ENCODE measurements at regions not wholly inside any gene's neighbourhood (a gene's known extent, or its start where the extent isn't known, plus 50 kb on each side); places are given as distances from the start of the nearest gene placed in this dataset.
"Not testable (repeated sequence)": the region's sequence is repeated elsewhere in the genome, so short reads cannot be mapped to it uniquely, and the experiment has no call there.

DNA sequence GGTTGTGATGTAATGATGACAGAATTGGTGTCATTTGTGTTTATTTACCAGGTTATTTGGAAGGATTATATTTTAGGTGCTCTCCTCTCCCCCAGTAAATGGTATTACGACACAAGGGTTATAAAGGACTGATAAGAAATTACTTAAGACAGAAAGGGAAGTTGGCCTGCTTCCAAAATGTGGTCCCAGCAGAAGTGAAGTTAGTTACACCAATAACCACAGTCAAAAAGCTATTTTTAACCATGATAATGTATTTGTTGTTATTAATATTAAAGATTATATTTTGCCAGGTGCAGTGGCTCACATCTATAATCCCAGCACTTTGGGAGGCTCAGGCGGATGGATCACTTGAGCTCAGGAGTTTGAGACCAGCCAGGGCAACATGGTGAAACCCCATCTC is 92.5 kb downstream of the SYT15B start:
- H3K27me3 ChIP-seq (ENCODE audit: control insufficient read depth in 1 of 2, insufficient read depth in 2 of 2, low read length in 2 of 2); intact Hi-C loops (cut with DNase I, micrococcal nuclease); H3K4me1 Mint-ChIP-seq (ENCODE audit: low read depth); POLR2A ChIA-PET; H3K27ac ChIP-seq (ENCODE audit: low read depth in 1 of 2, low read length in 2 of 2); H3K36me3 Mint-ChIP-seq (ENCODE audit: low read depth); DNase-seq; H3K4me3 Mint-ChIP-seq; H3K36me3 ChIP-seq (ENCODE audit: insufficient read depth, low read length); H3K9me3 ChIP-seq (ENCODE audit: control insufficient read depth in 1 of 2, insufficient read depth in 1 of 2, low read length in 2 of 2); H3K4me3 ChIP-seq (ENCODE audit: low read length); H3K27ac Mint-ChIP-seq; CTCF ChIA-PET; H3K4me1 ChIP-seq (ENCODE audit: insufficient read depth, low read length); H3K9me3 Mint-ChIP-seq; H3K27me3 Mint-ChIP-seq; ATAC-seq (ENCODE audit: poor library complexity): not testable (repeated sequence)

DNA sequence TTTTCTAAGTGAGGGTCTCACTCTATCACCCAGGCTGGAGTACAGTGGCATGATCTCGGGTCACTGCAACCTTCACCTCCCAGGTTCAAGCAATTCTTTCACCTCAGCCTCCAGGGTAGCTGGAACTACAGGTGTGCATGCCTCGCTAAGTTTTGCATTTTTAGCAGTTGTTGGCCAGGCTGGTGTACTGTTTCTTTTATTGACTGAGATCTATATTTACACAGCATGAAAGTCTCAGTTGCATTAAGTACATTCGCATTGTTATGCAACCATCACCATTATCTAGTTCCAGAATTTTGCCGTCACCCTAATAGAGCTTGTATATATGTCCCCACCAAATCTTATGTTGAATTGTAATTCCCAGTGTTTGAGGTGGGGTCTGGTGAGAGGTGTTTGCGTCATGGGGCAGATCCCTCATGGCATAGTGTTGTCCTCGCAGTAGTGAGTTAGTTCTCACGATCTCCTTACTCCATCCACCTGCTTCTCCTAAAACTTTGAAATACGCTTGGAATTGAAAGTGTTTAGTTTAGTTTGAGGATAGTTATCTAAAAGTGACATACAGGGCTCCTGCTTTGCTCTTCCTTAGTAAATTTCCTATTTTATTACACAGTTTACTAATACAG is 101.3 kb downstream of the SYT15B start:
- H3K4me3 ChIP-seq (ENCODE audit: low read length); POLR2A ChIA-PET; ATAC-seq (ENCODE audit: poor library complexity); H3K36me3 Mint-ChIP-seq (ENCODE audit: low read depth); DNase-seq; H3K27me3 Mint-ChIP-seq; intact Hi-C loops (cut with DNase I, micrococcal nuclease); H3K9me3 Mint-ChIP-seq; H3K27ac ChIP-seq (ENCODE audit: low read depth in 1 of 2, low read length in 2 of 2); H3K4me1 Mint-ChIP-seq (ENCODE audit: low read depth); H3K4me3 Mint-ChIP-seq; H3K4me1 ChIP-seq (ENCODE audit: insufficient read depth, low read length); H3K27me3 ChIP-seq (ENCODE audit: control insufficient read depth in 1 of 2, insufficient read depth in 2 of 2, low read length in 2 of 2); H3K36me3 ChIP-seq (ENCODE audit: insufficient read depth, low read length); H3K9me3 ChIP-seq (ENCODE audit: control insufficient read depth in 1 of 2, insufficient read depth in 1 of 2, low read length in 2 of 2); CTCF ChIA-PET; H3K27ac Mint-ChIP-seq: not testable (repeated sequence)

DNA sequence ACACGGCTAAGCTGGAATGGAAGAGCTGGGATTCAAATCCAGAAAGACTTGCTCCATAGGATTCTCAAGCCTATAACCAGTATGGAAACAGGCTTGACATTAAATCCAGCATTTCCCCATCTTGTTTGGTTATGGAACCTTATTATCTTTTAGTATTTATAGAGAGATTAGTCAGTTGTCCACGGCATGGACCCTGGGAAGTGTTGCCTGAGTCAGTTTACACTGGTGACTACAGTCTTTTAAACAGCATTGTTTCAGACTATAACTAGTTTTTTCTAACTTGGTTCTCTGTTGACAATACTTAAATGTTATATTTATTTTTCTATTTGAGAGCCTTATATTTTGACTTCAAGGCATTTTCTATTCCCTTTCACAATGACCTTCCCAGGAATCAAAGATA is 106.7 kb downstream of the SYT15B start:
- H3K4me3 ChIP-seq (ENCODE audit: low read length); ATAC-seq (ENCODE audit: poor library complexity); POLR2A ChIA-PET; H3K4me3 Mint-ChIP-seq; H3K9me3 Mint-ChIP-seq; H3K27ac ChIP-seq (ENCODE audit: low read depth in 1 of 2, low read length in 2 of 2); H3K27me3 ChIP-seq (ENCODE audit: control insufficient read depth in 1 of 2, insufficient read depth in 2 of 2, low read length in 2 of 2); intact Hi-C loops (cut with DNase I, micrococcal nuclease); H3K36me3 ChIP-seq (ENCODE audit: insufficient read depth, low read length); H3K27me3 Mint-ChIP-seq; DNase-seq; H3K4me1 Mint-ChIP-seq (ENCODE audit: low read depth); H3K4me1 ChIP-seq (ENCODE audit: insufficient read depth, low read length); H3K9me3 ChIP-seq (ENCODE audit: control insufficient read depth in 1 of 2, insufficient read depth in 1 of 2, low read length in 2 of 2); CTCF ChIA-PET; H3K27ac Mint-ChIP-seq; H3K36me3 Mint-ChIP-seq (ENCODE audit: low read depth): not testable (repeated sequence)

DNA sequence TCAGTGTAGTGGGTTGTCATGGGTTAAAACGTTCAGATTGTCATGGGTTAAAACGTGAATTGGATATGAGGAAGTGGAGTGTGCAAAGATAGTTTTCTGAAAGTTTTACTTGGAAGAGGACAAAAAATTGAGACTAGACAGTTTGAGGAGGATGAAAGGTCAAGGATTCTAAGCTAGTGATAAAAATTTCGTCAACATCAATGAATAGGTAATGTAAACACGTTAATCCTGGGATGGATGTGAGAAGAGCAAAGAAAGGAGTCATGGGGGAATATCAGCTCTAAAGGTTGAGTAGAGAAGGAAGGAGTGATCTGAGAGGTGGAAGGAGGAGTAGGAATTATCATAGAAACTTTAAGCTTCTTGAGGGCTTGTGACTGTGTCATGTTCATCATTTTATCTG is 109.2 kb downstream of the SYT15B start:
- H3K4me3 ChIP-seq (ENCODE audit: low read length); H3K36me3 ChIP-seq (ENCODE audit: insufficient read depth, low read length); H3K27ac Mint-ChIP-seq; H3K27me3 ChIP-seq (ENCODE audit: control insufficient read depth in 1 of 2, insufficient read depth in 2 of 2, low read length in 2 of 2); H3K4me3 Mint-ChIP-seq; DNase-seq; H3K9me3 Mint-ChIP-seq; H3K36me3 Mint-ChIP-seq (ENCODE audit: low read depth); H3K4me1 ChIP-seq (ENCODE audit: insufficient read depth, low read length); H3K27me3 Mint-ChIP-seq; H3K4me1 Mint-ChIP-seq (ENCODE audit: low read depth); POLR2A ChIA-PET; H3K9me3 ChIP-seq (ENCODE audit: control insufficient read depth in 1 of 2, insufficient read depth in 1 of 2, low read length in 2 of 2); ATAC-seq (ENCODE audit: poor library complexity); intact Hi-C loops (cut with DNase I, micrococcal nuclease); H3K27ac ChIP-seq (ENCODE audit: low read depth in 1 of 2, low read length in 2 of 2); CTCF ChIA-PET: not testable (repeated sequence)

DNA sequence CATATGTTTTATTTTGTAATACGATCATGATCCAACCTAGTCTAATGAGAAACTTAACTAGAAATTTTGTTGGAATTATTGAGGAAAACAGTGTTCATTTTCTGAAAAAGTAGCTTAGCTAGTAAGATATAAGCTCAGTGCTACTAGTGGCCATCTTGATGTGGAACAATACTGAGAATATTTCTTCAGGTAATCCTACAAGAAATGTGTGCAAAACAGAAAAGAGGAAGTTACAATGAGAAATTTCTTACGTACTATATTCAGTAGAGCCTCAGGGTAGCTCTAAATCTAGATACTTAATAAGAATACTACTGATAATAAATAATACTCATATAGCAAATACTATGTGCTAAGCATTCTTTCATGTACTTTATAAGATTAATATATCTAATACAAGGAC is 114.8 kb downstream of the SYT15B start:
- H3K36me3 Mint-ChIP-seq (ENCODE audit: low read depth); H3K27ac Mint-ChIP-seq; H3K27ac ChIP-seq (ENCODE audit: low read depth in 1 of 2, low read length in 2 of 2); H3K27me3 Mint-ChIP-seq; H3K27me3 ChIP-seq (ENCODE audit: control insufficient read depth in 1 of 2, insufficient read depth in 2 of 2, low read length in 2 of 2); H3K4me1 Mint-ChIP-seq (ENCODE audit: low read depth); H3K4me3 ChIP-seq (ENCODE audit: low read length); CTCF ChIA-PET; ATAC-seq (ENCODE audit: poor library complexity); H3K36me3 ChIP-seq (ENCODE audit: insufficient read depth, low read length); H3K4me1 ChIP-seq (ENCODE audit: insufficient read depth, low read length); H3K4me3 Mint-ChIP-seq; DNase-seq; H3K9me3 Mint-ChIP-seq; H3K9me3 ChIP-seq (ENCODE audit: control insufficient read depth in 1 of 2, insufficient read depth in 1 of 2, low read length in 2 of 2); POLR2A ChIA-PET; intact Hi-C loops (cut with DNase I, micrococcal nuclease): not testable (repeated sequence)

DNA sequence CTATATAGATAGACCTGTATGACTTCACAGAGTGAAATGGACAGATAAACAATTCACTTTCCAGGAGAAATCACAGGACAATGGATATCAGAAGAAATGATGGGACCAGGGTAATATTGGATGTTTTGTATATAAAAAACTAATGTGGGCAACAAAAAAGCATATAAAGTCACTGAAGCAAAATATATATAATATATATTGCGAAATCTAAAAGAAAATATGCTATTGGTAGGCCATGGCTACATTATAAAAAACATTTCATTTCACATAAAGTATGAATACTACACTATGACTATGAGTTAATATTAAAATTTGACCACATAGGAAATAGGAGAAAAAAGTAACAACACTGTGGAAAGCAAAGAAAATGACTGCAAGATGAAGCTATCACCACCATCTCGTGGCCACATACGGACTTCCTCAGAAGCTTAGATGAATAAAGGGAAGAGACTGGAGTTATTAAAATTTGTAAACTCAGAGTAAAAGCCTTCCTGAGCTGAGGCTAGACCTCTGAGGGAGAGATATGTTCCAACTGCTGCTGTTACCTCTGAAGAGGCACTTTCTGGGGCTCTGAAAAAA is 115.8 kb downstream of the SYT15B start:
- H3K36me3 ChIP-seq (ENCODE audit: insufficient read depth, low read length); H3K4me1 Mint-ChIP-seq (ENCODE audit: low read depth); CTCF ChIA-PET; ATAC-seq (ENCODE audit: poor library complexity); H3K4me3 Mint-ChIP-seq; H3K4me3 ChIP-seq (ENCODE audit: low read length); intact Hi-C loops (cut with DNase I, micrococcal nuclease); H3K36me3 Mint-ChIP-seq (ENCODE audit: low read depth); H3K27me3 Mint-ChIP-seq; H3K27me3 ChIP-seq (ENCODE audit: control insufficient read depth in 1 of 2, insufficient read depth in 2 of 2, low read length in 2 of 2); H3K27ac Mint-ChIP-seq; H3K27ac ChIP-seq (ENCODE audit: low read depth in 1 of 2, low read length in 2 of 2); POLR2A ChIA-PET; H3K9me3 Mint-ChIP-seq; H3K9me3 ChIP-seq (ENCODE audit: control insufficient read depth in 1 of 2, insufficient read depth in 1 of 2, low read length in 2 of 2); DNase-seq; H3K4me1 ChIP-seq (ENCODE audit: insufficient read depth, low read length): not testable (repeated sequence)
